ENCODE measurements at regions not wholly inside any gene's neighbourhood (a gene's known extent, or its start where the extent isn't known, plus 50 kb on each side); places are given as distances from the start of the nearest gene placed in this dataset.

- TF ChIP-seq CTCF (IDR thresholded peaks at IDR 0.05), result no peak
- no peak for TF ChIP-seq POLR2A (IDR thresholded peaks at IDR 0.05)
Measured at GRCh38 chrX:145549496-145549895, 268.1 kb upstream of the SLITRK2 start.
